ENCODE measurements at regions not wholly inside any gene's neighbourhood (a gene's known extent, or its start where the extent isn't known, plus 50 kb on each side); places are given as distances from the start of the nearest gene placed in this dataset.

GRCh38 chr13:50664951-50665350 lies 178.5 kb downstream of the DLEU7 start:
- peaks cover 0 to 4% of the 10 kb centered on the region in 2 donors for H3K9me3 Mint-ChIP-seq
- Histone ChIP-seq H3K4me3 (ENCODE audit: low read length) (no peak overlapping the region), H3K27ac (ENCODE audit: low read length) (no peak overlapping the region), H3K27me3 (ENCODE audit: control insufficient read depth, insufficient read depth, low read length) (peaks cover 4% of the 10 kb centered on the region), H3K9me3 (ENCODE audit: control insufficient read depth, insufficient read depth, low read length) (peaks cover 2% of the 10 kb centered on the region), H3K4me1 (ENCODE audit: control insufficient read depth, insufficient read depth, low read length) (no peaks in the 10 kb centered on the region), H3K36me3 (ENCODE audit: control insufficient read depth, insufficient read depth, low read length) (no peaks in the 10 kb centered on the region)
- no peak for TF ChIP-seq CTCF (IDR thresholded peaks at IDR 0.05)
- no peak for DNase-seq
- no peaks in the 10 kb centered on the region for H3K36me3 Mint-ChIP-seq
- peaks cover 28 to 52% of the 10 kb centered on the region in 2 donors for H3K27me3 Mint-ChIP-seq (ENCODE audit: low read depth in 2 of 2)
- WGBS (ENCODE audit: insufficient coverage): 94% methylated on average over 2 of the region's 2 CpGs
- intact Hi-C loops (cut with micrococcal nuclease): no loop called here
- ATAC-seq: no peak
- no peak overlapping the region for H3K27ac Mint-ChIP-seq
- H3K4me3 Mint-ChIP-seq: no peak overlapping the region
- H3K4me1 Mint-ChIP-seq: no peaks in the 10 kb centered on the region

- intact Hi-C loops (cut with micrococcal nuclease): no loop called here
- peaks cover 6% of the 10 kb centered on the region for H3K27me3 ChIP-seq (ENCODE audit: control insufficient read depth, insufficient read depth, low read length)
- Mint-ChIP-seq H3K27me3 (ENCODE audit: low read depth in 2 of 2) (peaks cover 34 to 65% of the 10 kb centered on the region in 2 donors), H3K27ac (no peak overlapping the region), H3K36me3 (no peaks in the 10 kb centered on the region), H3K4me1 (no peaks in the 10 kb centered on the region), H3K9me3 (peaks cover 0 to 4% of the 10 kb centered on the region in 2 donors), H3K4me3 (no peak overlapping the region)
- H3K9me3 ChIP-seq (ENCODE audit: control insufficient read depth, insufficient read depth, low read length): peaks cover 2% of the 10 kb centered on the region
- ATAC-seq: no peak
- WGBS (ENCODE audit: insufficient coverage): 84% methylated on average over 6 of the region's 6 CpGs
- no peak for TF ChIP-seq CTCF (IDR thresholded peaks at IDR 0.05)
- no peak overlapping the region for H3K27ac ChIP-seq (ENCODE audit: low read length)
- no peak overlapping the region for H3K4me3 ChIP-seq (ENCODE audit: low read length)
- no peak for DNase-seq
- no peaks in the 10 kb centered on the region for H3K4me1 ChIP-seq (ENCODE audit: control insufficient read depth, insufficient read depth, low read length)
- H3K36me3 ChIP-seq (ENCODE audit: control insufficient read depth, insufficient read depth, low read length): no peaks in the 10 kb centered on the region
Measured at GRCh38 chr13:50668049-50668448, 175.4 kb downstream of the DLEU7 start.

- Mint-ChIP-seq H3K36me3 (no peaks in the 10 kb centered on the region), H3K4me3 (no peak overlapping the region), H3K27ac (no peak overlapping the region), H3K4me1 (no peaks in the 10 kb centered on the region), H3K27me3 (ENCODE audit: low read depth in 2 of 2) (peaks cover 40 to 70% of the 10 kb centered on the region in 2 donors), H3K9me3 (peaks cover 0 to 4% of the 10 kb centered on the region in 2 donors)
- H3K27me3 ChIP-seq (ENCODE audit: control insufficient read depth, insufficient read depth, low read length): peaks cover 6% of the 10 kb centered on the region
- no peaks in the 10 kb centered on the region for H3K36me3 ChIP-seq (ENCODE audit: control insufficient read depth, insufficient read depth, low read length)
- no peak overlapping the region for H3K4me3 ChIP-seq (ENCODE audit: low read length)
- TF ChIP-seq CTCF (IDR thresholded peaks at IDR 0.05): no peak
- intact Hi-C loops (cut with micrococcal nuclease): no loop called here
- H3K4me1 ChIP-seq (ENCODE audit: control insufficient read depth, insufficient read depth, low read length): no peaks in the 10 kb centered on the region
- H3K9me3 ChIP-seq (ENCODE audit: control insufficient read depth, insufficient read depth, low read length): peaks cover 2% of the 10 kb centered on the region
- H3K27ac ChIP-seq (ENCODE audit: low read length): no peak overlapping the region
- no peak for ATAC-seq
- no peak for DNase-seq
- WGBS (ENCODE audit: insufficient coverage): 85% methylated on average over 2 of the region's 3 CpGs
Measured at GRCh38 chr13:50668691-50669271, 174.7 kb downstream of the DLEU7 start.

GRCh38 chr13:50670272-50670671 lies 173.2 kb downstream of the DLEU7 start:
- TF ChIP-seq CTCF (IDR thresholded peaks at IDR 0.05): no peak
- H3K4me1 ChIP-seq (ENCODE audit: control insufficient read depth, insufficient read depth, low read length): no peaks in the 10 kb centered on the region
- no peak overlapping the region for H3K27ac ChIP-seq (ENCODE audit: low read length)
- peaks cover 2% of the 10 kb centered on the region for H3K9me3 ChIP-seq (ENCODE audit: control insufficient read depth, insufficient read depth, low read length)
- Mint-ChIP-seq H3K36me3 (no peaks in the 10 kb centered on the region), H3K4me1 (no peaks in the 10 kb centered on the region), H3K27ac (no peak overlapping the region), H3K4me3 (no peak overlapping the region), H3K9me3 (peaks cover 0 to 4% of the 10 kb centered on the region in 2 donors), H3K27me3 (ENCODE audit: low read depth in 2 of 2) (peaks cover 46 to 74% of the 10 kb centered on the region in 2 donors)
- DNase-seq (no peak), ATAC-seq (no peak)
- peaks cover 12% of the 10 kb centered on the region for H3K27me3 ChIP-seq (ENCODE audit: control insufficient read depth, insufficient read depth, low read length)
- intact Hi-C loops (cut with micrococcal nuclease): no loop called here
- H3K36me3 ChIP-seq (ENCODE audit: control insufficient read depth, insufficient read depth, low read length): no peaks in the 10 kb centered on the region
- no peak overlapping the region for H3K4me3 ChIP-seq (ENCODE audit: low read length)
- whole genome bisulfite sequencing (ENCODE audit: insufficient coverage): 95% methylated on average over 8 of the region's 8 CpGs
